ENCODE measurements at regions not wholly inside any gene's neighbourhood (a gene's known extent, or its start where the extent isn't known, plus 50 kb on each side); places are given as distances from the start of the nearest gene placed in this dataset.

- peaks cover 3% of the 10 kb centered on the region for H4K20me1 ChIP-seq (replicated peaks; ENCODE audit: control insufficient read depth, insufficient read depth, low read length)
- in situ Hi-C loops (cut with MboI) (no loop called here), intact Hi-C loops (cut with micrococcal nuclease) (no loop called here)
- H3K9ac ChIP-seq (ENCODE audit: insufficient read depth in 1 of 2, low read depth in 2 of 2, low read length in 2 of 2): no peak overlapping the region; a peak in 1 of 4 replicates
- no peaks in the 10 kb centered on the region for H3K36me3 ChIP-seq (ENCODE audit: control insufficient read depth, insufficient read depth, low read length)
- BruUV-seq (replicated peaks): no TSS peak
- peaks cover 2% of the 10 kb centered on the region for H3K9me1 ChIP-seq (ENCODE audit: control insufficient read depth, insufficient read depth, low read length)
- no peak overlapping the region for H2AFZ ChIP-seq (ENCODE audit: low read depth, low read length)
- no peak overlapping the region for H3K4me2 ChIP-seq (ENCODE audit: insufficient read depth, low read length)
- no peak for TF ChIP-seq DACH1 (IDR thresholded peaks at IDR 0.05; ENCODE audit: partially characterized antibody)
- TF ChIP-seq, protein P1, sequence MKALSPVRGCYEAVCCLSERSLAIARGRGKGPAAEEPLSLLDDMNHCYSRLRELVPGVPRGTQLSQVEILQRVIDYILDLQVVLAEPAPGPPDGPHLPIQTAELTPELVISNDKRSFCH (CRISPR knock-in tag; IDR thresholded peaks at IDR 0.05): no peak
- TF ChIP-seq, protein P1 (tag; IDR thresholded peaks at IDR 0.05): no peak
- no peak for TF ChIP-seq KLF10 (CRISPR knock-in tag; IDR thresholded peaks at IDR 0.05)
- TF ChIP-seq ELF4 (CRISPR knock-in tag; IDR thresholded peaks at IDR 0.05): no peak
- TF ChIP-seq BRF1 (IDR thresholded peaks at IDR 0.05; ENCODE audit: borderline replicate concordance, extremely low read depth, insufficient read length): no peak
- TF ChIP-seq ZNF584 (CRISPR knock-in tag; IDR thresholded peaks at IDR 0.05; ENCODE audit: low read depth): no peak
- TF ChIP-seq SMC3 (conservative IDR thresholded peaks at IDR 0.05; ENCODE audit: insufficient read depth, low read depth, low read length): no peak
- TF ChIP-seq ZNF143 (CRISPR knock-in tag; IDR thresholded peaks at IDR 0.05): no peak
- TF ChIP-seq, protein P2, sequence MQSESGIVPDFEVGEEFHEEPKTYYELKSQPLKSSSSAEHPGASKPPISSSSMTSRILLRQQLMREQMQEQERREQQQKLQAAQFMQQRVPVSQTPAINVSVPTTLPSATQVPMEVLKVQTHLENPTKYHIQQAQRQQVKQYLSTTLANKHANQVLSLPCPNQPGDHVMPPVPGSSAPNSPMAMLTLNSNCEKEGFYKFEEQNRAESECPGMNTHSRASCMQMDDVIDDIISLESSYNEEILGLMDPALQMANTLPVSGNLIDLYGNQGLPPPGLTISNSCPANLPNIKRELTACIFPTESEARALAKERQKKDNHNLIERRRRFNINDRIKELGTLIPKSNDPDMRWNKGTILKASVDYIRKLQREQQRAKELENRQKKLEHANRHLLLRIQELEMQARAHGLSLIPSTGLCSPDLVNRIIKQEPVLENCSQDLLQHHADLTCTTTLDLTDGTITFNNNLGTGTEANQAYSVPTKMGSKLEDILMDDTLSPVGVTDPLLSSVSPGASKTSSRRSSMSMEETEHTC (IDR thresholded peaks at IDR 0.05): no peak
- no peak for TF ChIP-seq PHF20 (IDR thresholded peaks at IDR 0.05; ENCODE audit: partially characterized antibody)
- TF ChIP-seq SAFB (IDR thresholded peaks at IDR 0.05; ENCODE audit: borderline replicate concordance, low read depth, low read length): no peak
- TF ChIP-seq EHMT2 (IDR thresholded peaks at IDR 0.05): no peak
- FAIRE-seq: no peak
- no peak overlapping the region for H3K4me3 ChIP-seq
- DNase-seq (ENCODE audit: extremely low read depth in 1 of 4, low spot score in 3 of 4): no peak
- H3K9me3 ChIP-seq (replicated peaks; ENCODE audit: control insufficient read depth, insufficient read depth, low read depth, low read length): no peaks in the 10 kb centered on the region
- H3K4me1 ChIP-seq (replicated peaks in 1 of 2; ENCODE audit: control insufficient read depth in 2 of 2, insufficient read depth in 2 of 2, low read length in 2 of 2): no peaks in the 10 kb centered on the region; a peak in 1 of 5 replicates
- ChIA-PET POLR2A (interaction anchor here (1.2 kb wide), 1 partner anchor 11 kb away, joined by 7 read pairs; no protein-coding TSS in a partner anchor), CTCF (ENCODE audit: low intra/inter-chr PET ratio) (no interaction called here)
- ATAC-seq: no peak
- H3K27me3 ChIP-seq (ENCODE audit: control insufficient read depth in 2 of 2, insufficient read depth in 2 of 2, low read length in 2 of 2): peaks cover 37 to 82% of the 10 kb centered on the region in 2 experiments
- no peak overlapping the region for H3K27ac ChIP-seq (ENCODE audit: extremely low read depth, low read depth, low read length)
- WGBS (ENCODE audit: insufficient coverage, low coverage, missing lambda C conversion rate): 9% methylated on average over 6 of the region's 6 CpGs
- no peaks in the 10 kb centered on the region for H3K79me2 ChIP-seq (ENCODE audit: control insufficient read depth, insufficient read depth, low read length)
These were observed 51.9 kb upstream of the CDON start for GRCh38 chr11:126114486-126115126.
